UCSD-AML1 (cell line): ENCODE measurements at regions not wholly inside any gene's neighbourhood (a gene's known extent, or its start where the extent isn't known, plus 50 kb on each side); places are given as distances from the start of the nearest gene placed in this dataset.

Experiments used
- DNase-seq: peaks from one replicate; lab custom pipeline; 2025; ENCODE audit not compliant: unreplicated experiment; lab: John Stamatoyannopoulos, UW

DNA sequence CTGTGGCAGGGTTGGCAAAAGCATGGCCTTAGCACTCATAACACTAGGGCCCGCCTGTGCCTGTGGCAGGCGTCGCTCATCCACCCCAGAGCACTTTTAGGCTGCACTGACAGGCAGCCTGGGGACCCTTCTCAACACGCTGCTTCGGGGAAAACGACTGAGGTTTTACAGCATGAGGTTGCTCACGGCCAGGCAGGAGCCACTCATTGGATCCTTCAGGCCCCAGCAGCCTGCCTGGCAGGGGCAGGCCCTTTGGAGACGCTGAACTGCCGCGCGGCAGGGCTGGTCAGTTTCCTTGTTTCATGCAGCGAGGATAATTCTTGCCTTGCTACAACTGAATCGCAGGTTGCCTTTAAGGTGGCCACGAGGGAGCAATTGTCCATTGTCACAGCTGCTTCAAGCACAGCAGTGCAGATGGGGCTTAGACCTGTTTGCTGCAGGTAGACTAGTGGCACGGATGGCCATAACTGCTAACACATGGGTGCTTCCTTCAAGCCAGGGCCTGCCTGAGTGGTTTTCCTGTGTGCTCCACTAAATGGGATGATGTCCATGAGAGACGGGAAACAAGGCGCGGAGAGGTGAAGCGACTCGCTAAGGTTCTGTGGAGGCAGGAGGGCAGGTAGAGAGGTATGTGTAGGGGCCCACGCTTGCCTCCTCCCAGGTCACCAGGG is 49.9 kb upstream of the HS6ST1 start:
- DNase-seq = no peak

DNA sequence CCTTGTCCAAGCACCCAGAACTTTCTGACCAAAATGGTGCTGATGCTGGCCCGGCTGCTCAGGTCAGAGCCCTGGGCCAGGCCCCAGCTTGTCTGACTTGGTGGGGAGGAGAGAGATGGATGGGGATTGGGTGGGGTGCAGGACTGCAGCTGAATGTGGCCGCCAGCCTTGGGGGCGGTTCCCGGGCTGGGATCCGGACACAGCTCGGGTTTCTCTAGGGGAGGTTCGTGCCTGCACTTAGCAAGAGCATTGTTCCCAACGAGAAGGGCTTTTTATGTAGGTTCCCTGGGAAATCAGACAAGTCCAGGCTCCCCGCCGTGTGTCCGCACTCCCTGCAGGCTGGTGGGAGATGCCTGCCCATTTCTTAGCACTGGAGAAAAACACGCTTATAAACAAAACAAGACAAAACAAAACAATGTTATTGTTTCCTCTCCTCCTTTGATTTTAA is 50.5 kb upstream of the HS6ST1 start:
- DNase-seq = no peak

- DNase-seq = no peak
Measured at GRCh38 chr2:128369602-128370467, 51.2 kb upstream of the HS6ST1 start.

DNA sequence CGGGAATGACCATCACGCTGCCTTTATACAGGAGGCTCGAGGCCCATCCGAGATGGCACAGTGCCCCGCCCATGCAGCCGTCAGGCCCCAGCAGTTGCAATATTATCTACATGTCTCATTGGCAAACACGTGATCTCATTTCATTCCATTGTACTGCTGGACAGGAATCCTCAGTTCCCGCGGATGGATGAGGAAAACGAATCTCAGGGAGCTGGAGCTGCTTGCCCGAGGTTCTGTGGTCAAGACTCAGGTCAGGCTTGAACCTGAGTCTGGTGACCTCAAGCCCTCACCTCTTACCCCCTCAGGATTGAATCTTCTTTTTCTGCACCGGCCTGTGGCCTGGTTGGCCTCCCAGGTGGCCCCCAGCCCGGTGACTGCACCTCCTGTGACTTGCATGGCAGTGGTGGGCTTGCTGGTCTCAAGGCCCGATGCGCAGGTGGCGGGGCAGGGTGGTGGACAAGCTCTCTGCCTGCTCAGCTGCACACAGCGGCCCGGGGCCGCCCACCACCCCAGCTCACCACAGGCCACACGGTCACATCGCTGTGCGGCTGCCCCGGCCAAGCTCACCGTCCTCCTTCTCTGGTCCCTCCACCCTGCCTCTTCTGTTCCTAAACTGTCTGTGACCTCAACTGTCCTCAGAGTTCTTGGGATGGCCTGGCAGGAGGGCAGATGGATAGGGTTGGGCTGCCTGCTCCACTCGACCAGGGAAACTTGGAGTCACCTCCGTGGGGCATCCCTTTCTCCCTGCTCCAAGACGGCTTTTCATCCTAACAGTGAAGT is 52.0 kb upstream of the HS6ST1 start:
- no peak for DNase-seq

GRCh38 chr2:128371248-128371630 is 52.6 kb upstream of the HS6ST1 start:
- no peak for DNase-seq

GRCh38 chr2:128371648-128372345 is 53.1 kb upstream of the HS6ST1 start:
- DNase-seq = no peak

GRCh38 chr2:128372621-128373341 is 54.1 kb upstream of the HS6ST1 start:
- no peak for DNase-seq

DNA sequence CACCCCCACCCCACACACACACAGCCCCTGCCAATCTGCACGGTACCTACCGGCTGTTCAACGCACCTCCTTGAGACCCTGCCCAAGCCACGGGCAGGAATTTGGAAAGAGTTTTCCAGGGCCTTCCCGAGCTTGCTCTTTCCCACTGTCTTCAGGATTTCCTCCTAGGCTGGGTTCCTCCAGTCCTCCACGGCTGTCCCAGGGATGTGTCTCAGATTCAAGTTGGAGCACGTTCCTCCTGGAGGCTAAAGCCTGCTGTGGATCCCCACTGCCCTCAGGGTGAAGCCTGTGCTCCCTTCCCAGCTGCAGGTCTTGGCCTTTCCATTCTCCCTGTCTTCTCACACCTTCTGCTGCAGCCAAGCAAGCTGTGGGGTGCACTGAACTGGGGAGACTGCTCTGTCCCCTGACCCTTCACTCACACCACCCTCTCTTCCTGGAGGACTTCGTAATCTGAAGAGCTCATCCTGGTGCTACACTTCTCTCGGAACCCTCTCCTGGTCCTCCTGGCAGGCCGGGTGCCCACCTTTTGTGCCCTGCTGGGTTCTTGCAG is 54.9 kb upstream of the HS6ST1 start:
- DNase-seq = no peak

GRCh38 chr2:128374001-128374710 is 55.5 kb upstream of the HS6ST1 start:
- DNase-seq = no peak

DNA sequence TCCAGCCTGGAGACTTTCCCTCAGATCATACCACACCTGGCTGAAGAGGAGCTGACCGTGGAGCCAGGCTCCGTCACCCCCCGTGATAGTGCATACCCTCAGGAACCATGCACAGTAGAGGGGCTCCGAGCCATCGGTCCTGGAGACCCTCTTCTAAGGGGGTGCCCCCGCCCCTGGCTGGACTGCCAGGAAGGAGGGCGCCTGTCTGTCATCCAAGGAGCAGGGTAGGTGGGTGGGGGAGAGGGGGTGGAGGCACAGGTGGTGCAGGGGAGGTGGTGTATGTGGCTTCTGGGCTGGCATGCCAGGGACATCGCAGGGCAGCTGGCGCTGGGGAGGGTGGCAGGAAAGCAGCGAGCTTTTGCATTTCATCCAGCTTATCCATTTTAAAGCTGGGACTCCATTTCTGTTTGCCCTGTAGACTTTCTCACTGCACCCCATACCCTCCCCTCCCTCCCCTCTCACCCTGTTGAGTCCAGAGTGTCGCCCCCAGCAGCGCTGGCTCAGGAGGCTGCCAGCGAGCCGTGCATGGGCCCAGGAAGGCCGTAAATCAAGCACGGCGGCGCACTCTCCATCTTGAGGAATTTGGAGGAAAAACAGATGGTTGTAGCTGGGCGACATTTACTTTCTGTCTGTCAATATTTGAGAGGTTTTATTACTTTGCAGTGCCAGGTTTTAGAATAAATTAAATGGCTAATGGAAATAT is 56.2 kb upstream of the HS6ST1 start:
- no peak for DNase-seq

DNA sequence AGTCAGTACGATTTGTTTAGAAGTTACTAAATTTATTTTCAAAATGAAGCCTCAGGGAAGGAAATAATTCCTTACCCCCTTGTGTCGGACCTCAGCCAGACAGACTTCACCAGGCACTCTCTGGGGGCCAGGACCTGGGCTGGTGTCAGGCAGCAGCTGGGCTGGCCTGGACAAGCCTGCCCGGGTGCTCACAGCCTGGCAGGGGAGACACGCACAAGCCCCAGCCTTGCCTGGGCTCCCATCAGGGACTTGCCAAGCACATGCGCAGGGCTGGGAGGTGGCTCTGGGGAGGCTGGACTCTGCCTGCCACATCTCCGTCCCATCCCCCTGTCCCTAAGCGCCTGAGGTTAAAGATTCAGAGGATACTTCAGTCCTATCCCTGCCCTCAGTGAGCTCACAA is 56.8 kb upstream of the HS6ST1 start:
- DNase-seq = no peak

- DNase-seq = no peak
Measured at GRCh38 chr2:128376241-128377041, 57.8 kb upstream of the HS6ST1 start.

DNA sequence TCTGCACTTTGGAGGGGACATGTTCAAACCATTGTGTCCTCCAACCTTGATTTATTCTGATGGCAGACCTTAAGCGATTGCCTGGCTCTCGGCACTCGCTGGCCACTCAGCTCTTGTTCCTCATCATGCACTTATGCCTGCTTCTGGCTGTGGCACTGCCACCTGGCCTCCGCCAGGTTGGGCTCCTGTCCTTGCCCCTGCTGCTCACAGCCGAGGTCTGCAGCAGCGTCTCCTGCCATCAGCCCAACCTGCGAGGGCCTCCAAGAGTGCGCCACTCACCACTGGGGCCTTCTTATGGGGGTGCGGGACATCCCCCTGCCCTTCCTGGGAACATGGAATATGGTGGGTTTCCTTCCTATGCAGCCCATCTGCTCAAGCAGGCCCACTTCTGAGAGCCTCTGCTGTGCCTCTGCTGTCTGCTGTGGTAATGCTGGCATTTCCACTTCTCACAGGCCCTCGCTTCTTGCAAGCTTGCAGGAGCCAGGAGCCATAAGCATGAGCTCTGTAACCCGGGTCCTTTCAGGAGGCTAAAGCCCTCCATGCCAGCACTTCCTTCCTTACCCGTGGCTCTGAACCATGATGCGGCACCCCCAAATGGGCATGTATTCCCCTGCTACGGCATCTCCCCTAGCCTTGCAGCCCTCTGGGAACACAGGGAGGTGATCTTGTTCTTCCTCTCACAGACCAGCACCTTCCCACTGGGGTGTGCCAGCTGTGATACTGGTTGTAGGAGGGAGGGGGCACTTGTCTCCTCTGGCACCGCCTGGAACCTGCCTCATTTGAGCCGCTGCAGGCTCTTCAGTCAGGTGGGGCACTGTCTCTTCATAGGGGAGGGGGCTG is 58.6 kb upstream of the HS6ST1 start:
- DNase-seq = no peak

- no peak for DNase-seq
Measured at GRCh38 chr2:128378231-128379020, 59.8 kb upstream of the HS6ST1 start.

- no peak for DNase-seq
Measured at GRCh38 chr2:128379021-128380015, 60.6 kb upstream of the HS6ST1 start.
